Testis (tissue), 2 donors: ENCODE measurements at regions not wholly inside any gene's neighbourhood (a gene's known extent, or its start where the extent isn't known, plus 50 kb on each side); places are given as distances from the start of the nearest gene placed in this dataset.

Experiments used
- DNase-seq: peaks from one replicate; pipeline ENCODE4 v3.0.0-alpha.2; 2019
- H3K27ac ChIP-seq, 2 donors: fragments of 200-600 bp; sonication (generic); one replicate each; pipeline ENCODE4 v1.5.1; 2019
- H3K27me3 ChIP-seq: fragments of 200-600 bp; sonication (generic); one replicate; pipeline ENCODE4 v1.5.1; 2019
- H3K36me3 ChIP-seq: fragments of 200-600 bp; sonication (generic); one replicate; pipeline ENCODE4 v1.5.1; 2017; ENCODE audit warnings: low read depth; ENCODE audit errors: missing control alignments
- H3K4me1 ChIP-seq: fragments of 200-600 bp; sonication (generic); one replicate; pipeline ENCODE4 v1.5.1; 2019
- H3K4me3 ChIP-seq, 2 donors: fragments of 200-600 bp; sonication (generic); one replicate each; pipeline ENCODE4 v1.5.1; 2017 to 2019
- H3K9me3 ChIP-seq: fragments of 200-600 bp; sonication (generic); one replicate; pipeline ENCODE4 v1.5.1; 2017
- POLR2A ChIP-seq: fragments of 450-650 bp; IDR thresholded peaks from one replicate; pipeline ENCODE4 v1.6.1; 2017; ENCODE audit warnings: antibody characterized with exemption, mild to moderate bottlenecking, moderate library complexity
- WGBS, 2 donors: methylation state at CpG; one replicate each; pipeline ENCODE4 v1.1.5; 2018; 5-methylcytosine and 5-hydroxymethylcytosine counted together
- intact Hi-C: fragments of 100-400 bp; cut with DNase I; formaldehyde crosslinking; loops from one replicate; pipeline ENCODE4 v1.15.1; 2023; ENCODE audit warnings: low total_unique reads
- TF ChIP-seq, protein P1 (sequence below), 3 experiments: fragments of 450-650 bp in 2 of 3; fragments of 200-600 bp in 1 of 3; sonication (generic) in 1 of 3; IDR thresholded peaks; one replicate each; pipeline ENCODE4 v1.5.1; 2016 to 2019; ENCODE audit warnings: antibody characterized with exemption in 3 of 3, mild to moderate bottlenecking in 2 of 3, moderate library complexity in 1 of 3

DNA sequence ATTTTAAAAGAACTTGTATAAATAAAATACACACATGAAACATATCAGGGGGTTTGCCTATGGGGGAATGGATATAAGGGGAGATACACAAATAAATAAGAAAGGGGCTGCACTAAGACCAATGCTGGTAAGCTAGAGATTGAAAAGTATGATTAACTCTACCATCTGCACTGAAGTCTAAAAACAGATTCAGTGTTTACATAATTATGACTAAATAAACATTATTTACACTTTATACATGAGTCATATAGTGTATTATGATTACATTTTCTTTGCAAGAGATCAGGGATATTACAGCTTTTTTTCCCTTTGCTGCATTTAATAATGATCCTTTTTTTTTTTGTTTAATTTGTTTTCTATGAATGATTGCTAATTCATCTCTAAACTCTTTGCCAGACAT, 367.9 kb downstream of the TMEM38B start:
- Histone ChIP-seq H3K27ac (no peak overlapping the region), H3K27me3 (no peaks in the 10 kb centered on the region), H3K4me3 (no peak overlapping the region), H3K9me3 (no peaks in the 10 kb centered on the region), H3K4me1 (no peaks in the 10 kb centered on the region), H3K36me3 (no peaks in the 10 kb centered on the region)
- TF ChIP-seq POLR2A, result no peak
- TF ChIP-seq, protein P1, sequence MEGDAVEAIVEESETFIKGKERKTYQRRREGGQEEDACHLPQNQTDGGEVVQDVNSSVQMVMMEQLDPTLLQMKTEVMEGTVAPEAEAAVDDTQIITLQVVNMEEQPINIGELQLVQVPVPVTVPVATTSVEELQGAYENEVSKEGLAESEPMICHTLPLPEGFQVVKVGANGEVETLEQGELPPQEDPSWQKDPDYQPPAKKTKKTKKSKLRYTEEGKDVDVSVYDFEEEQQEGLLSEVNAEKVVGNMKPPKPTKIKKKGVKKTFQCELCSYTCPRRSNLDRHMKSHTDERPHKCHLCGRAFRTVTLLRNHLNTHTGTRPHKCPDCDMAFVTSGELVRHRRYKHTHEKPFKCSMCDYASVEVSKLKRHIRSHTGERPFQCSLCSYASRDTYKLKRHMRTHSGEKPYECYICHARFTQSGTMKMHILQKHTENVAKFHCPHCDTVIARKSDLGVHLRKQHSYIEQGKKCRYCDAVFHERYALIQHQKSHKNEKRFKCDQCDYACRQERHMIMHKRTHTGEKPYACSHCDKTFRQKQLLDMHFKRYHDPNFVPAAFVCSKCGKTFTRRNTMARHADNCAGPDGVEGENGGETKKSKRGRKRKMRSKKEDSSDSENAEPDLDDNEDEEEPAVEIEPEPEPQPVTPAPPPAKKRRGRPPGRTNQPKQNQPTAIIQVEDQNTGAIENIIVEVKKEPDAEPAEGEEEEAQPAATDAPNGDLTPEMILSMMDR (IDR thresholded peaks at IDR 0.05), result no peak
- no peak for DNase-seq
- intact Hi-C loops, result no loop called here

DNA sequence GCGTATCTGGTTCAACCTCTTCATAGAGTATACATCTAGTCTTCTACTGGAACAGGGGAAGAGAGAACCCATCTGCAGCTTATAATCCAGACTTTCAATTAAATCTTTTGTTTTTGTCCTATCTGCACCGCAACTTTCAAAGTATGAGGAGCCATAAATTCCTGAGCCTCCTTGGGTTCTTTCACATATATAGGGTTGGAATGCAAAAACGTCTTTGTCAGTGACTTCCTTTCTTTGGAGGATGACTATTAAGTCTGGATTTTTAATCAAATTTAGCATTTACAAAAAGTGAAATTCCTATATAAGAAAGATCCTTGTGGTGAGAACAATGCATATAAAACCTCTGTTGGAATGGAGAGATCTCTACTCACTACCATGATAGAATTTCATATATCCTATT, 370.8 kb downstream of the TMEM38B start:
- intact Hi-C loops, result no loop called here
- Histone ChIP-seq H3K4me1 (no peaks in the 10 kb centered on the region), H3K4me3 (no peak overlapping the region), H3K36me3 (no peaks in the 10 kb centered on the region), H3K9me3 (no peaks in the 10 kb centered on the region), H3K27ac (no peak overlapping the region), H3K27me3 (no peaks in the 10 kb centered on the region)
- WGBS, 2 donors, result 91 to 92% methylated on average over 3 of the region's 3 CpGs
- no peak for DNase-seq
- TF ChIP-seq POLR2A, result no peak
- TF ChIP-seq, protein P1 (IDR thresholded peaks at IDR 0.05), result no peak

DNA sequence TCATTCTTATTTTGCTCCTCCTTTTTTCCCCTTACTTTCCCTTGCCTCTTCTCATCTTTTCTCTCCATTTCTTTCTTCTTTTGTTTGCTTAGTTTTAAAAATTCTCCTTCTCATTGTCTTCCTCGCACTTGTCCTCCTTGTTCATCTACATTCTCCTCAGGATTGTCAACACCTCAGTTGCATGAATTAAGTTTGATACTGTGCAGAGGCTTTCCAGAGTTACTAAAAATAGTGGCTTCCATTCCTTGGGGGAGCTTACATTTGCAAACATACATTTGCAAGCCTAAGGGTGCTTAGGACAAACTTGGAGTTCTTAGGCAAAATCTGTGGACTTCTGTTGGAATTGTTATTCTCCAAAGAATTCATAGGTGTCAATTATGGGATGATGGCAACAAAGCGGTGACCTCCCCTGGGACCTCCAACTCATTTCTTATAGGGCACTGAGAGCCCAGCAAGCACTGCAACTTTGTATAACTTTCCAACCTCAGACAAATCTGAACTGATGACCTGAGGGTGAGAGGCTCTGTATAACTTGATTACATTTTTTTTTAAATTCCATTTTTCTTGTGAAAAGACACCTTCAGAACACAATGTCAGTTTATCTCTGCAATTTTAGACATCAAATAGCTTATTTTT, 371.4 kb downstream of the TMEM38B start:
- TF ChIP-seq, protein P1 (IDR thresholded peaks at IDR 0.05), result no peak
- no peak for TF ChIP-seq POLR2A
- no peak for DNase-seq
- no peak overlapping the region for H3K27ac ChIP-seq
- WGBS, 2 donors, result 97% methylated on average over 2 of the region's 2 CpGs
- no peaks in the 10 kb centered on the region for H3K27me3 ChIP-seq
- H3K36me3 ChIP-seq, result no peaks in the 10 kb centered on the region
- no peak overlapping the region for H3K4me3 ChIP-seq
- no peaks in the 10 kb centered on the region for H3K4me1 ChIP-seq
- H3K9me3 ChIP-seq, result no peaks in the 10 kb centered on the region
- intact Hi-C loops, result no loop called here

DNA sequence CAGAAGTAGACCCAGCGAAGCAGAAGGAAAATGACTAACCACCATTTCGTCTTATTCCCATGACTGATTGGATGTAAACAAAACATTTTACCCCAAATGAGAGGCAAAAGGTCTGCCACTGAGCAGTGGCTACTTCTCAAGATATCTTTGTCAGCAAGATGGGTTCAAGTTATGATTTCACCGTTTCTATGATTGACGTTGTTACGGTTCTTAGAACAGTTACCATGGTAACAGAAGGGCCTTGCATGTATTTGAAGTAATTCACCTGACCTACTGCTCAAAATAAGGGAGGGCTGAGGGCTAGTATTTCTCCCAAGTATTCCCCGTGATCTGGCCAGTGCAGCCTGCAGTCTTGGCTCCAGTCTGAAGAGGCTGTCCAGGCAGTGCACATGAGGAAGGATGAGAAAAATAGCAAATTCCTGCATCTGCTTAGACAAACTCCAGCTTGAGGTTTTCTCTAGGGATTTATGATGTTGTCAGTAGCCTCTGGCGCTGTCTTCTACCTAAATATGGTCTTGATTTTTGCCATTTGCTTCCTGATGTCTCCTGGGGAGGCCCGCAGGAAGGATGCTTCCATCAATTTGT, 372.7 kb downstream of the TMEM38B start:
- H3K27ac ChIP-seq, result no peak overlapping the region
- H3K9me3 ChIP-seq, result no peaks in the 10 kb centered on the region
- no peak for DNase-seq
- no peak overlapping the region for H3K4me3 ChIP-seq
- H3K4me1 ChIP-seq, result no peaks in the 10 kb centered on the region
- no peaks in the 10 kb centered on the region for H3K27me3 ChIP-seq
- TF ChIP-seq POLR2A, result no peak
- TF ChIP-seq, protein P1 (IDR thresholded peaks at IDR 0.05), result no peak
- intact Hi-C loops, result no loop called here
- no peaks in the 10 kb centered on the region for H3K36me3 ChIP-seq
- WGBS, 2 donors, result 68 to 69% methylated on average over 8 of the region's 8 CpGs

DNA sequence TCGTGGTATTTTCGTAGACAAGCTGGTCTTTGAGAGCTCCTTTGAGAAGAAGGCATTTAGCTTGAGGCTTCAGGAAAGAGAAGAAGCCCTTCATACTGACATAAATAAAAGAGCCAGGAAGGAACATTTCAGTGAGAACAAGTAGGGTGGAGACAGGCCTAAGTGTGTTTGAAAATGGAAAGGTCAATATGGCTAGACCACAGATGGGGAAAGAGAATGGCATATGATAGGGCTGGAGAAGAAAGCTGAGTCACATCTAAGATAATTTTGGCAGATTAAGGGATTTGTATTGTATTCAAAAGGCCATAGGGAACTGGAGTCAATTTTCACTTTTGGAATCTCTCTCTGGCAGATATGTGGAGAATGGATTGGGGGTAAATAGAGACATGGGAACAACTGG, 374.9 kb downstream of the TMEM38B start:
- no peak overlapping the region for H3K4me3 ChIP-seq
- no peaks in the 10 kb centered on the region for H3K27me3 ChIP-seq
- no peaks in the 10 kb centered on the region for H3K4me1 ChIP-seq
- H3K9me3 ChIP-seq, result no peaks in the 10 kb centered on the region
- TF ChIP-seq POLR2A, result no peak
- TF ChIP-seq, protein P1 (IDR thresholded peaks at IDR 0.05), result no peak
- intact Hi-C loops, result no loop called here
- WGBS, 2 donors, result 63 to 88% methylated on average over 2 of the region's 2 CpGs
- DNase-seq, result no peak
- no peak overlapping the region for H3K27ac ChIP-seq
- H3K36me3 ChIP-seq, result no peaks in the 10 kb centered on the region
